ENCODE measurements at regions not wholly inside any gene's neighbourhood (a gene's known extent, or its start where the extent isn't known, plus 50 kb on each side); places are given as distances from the start of the nearest gene placed in this dataset.

DNA sequence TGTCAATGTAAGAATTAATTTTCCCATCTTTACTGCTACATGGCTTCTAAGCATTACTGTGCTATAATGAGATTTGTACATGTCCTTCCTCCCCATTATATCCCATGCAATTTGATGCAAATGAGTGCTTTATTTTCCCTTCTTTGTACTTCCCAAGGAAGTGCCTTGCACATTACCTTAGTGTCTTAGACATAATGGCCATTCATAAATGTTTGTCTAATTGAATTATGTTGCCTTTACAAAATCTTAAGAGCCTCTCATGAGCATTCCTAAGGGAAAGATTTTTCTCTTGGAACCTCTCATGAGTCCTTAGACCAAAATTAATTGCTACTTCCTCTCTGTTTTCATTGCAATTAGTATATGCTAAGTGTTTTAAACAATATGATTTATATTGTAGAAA lies 741.7 kb downstream of the RERGL start:
- TF ChIP-seq, protein P1, sequence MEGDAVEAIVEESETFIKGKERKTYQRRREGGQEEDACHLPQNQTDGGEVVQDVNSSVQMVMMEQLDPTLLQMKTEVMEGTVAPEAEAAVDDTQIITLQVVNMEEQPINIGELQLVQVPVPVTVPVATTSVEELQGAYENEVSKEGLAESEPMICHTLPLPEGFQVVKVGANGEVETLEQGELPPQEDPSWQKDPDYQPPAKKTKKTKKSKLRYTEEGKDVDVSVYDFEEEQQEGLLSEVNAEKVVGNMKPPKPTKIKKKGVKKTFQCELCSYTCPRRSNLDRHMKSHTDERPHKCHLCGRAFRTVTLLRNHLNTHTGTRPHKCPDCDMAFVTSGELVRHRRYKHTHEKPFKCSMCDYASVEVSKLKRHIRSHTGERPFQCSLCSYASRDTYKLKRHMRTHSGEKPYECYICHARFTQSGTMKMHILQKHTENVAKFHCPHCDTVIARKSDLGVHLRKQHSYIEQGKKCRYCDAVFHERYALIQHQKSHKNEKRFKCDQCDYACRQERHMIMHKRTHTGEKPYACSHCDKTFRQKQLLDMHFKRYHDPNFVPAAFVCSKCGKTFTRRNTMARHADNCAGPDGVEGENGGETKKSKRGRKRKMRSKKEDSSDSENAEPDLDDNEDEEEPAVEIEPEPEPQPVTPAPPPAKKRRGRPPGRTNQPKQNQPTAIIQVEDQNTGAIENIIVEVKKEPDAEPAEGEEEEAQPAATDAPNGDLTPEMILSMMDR (IDR thresholded peaks at IDR 0.05), result no peak
- no peaks in the 10 kb centered on the region for H3K27me3 ChIP-seq (ENCODE audit: control insufficient read depth, insufficient read depth, low read length)
- no peaks in the 10 kb centered on the region for H3K36me3 ChIP-seq (ENCODE audit: control insufficient read depth, insufficient read depth, low read length)
- in situ Hi-C loops (cut with HindIII; ENCODE audit: low pct_unique_long_range_greater_than_20kb, low sequenced_read_pairs) (no loop called here), intact Hi-C loops (cut with micrococcal nuclease; ENCODE audit: unreplicated experiment) (no loop called here)
- no peak overlapping the region for H3K27ac ChIP-seq (ENCODE audit: low read length)
- ATAC-seq (no peak), DNase-seq (ENCODE audit: low read depth, low spot score) (no peak)
- no peaks in the 10 kb centered on the region for H3K4me1 ChIP-seq (ENCODE audit: control insufficient read depth, insufficient read depth, low read length)
- no peaks in the 10 kb centered on the region for H3K9me3 ChIP-seq (ENCODE audit: control insufficient read depth, insufficient read depth, low read depth, low read length)
- BruUV-seq (replicated peaks), result no TSS peak
- H3K4me3 ChIP-seq (ENCODE audit: low read depth in 2 of 2, low read length in 2 of 2), result no peak overlapping the region
- POLR2A ChIA-PET, result no interaction called here
- CTCF ChIA-PET, result no interaction called here

- no peaks in the 10 kb centered on the region for H3K36me3 ChIP-seq (ENCODE audit: control insufficient read depth, insufficient read depth, low read length)
- ChIA-PET CTCF (no interaction called here), POLR2A (no interaction called here)
- intact Hi-C loops (cut with micrococcal nuclease; ENCODE audit: unreplicated experiment), result no loop called here
- no peaks in the 10 kb centered on the region for H3K9me3 ChIP-seq (ENCODE audit: control insufficient read depth, insufficient read depth, low read depth, low read length)
- no peaks in the 10 kb centered on the region for H3K4me1 ChIP-seq (ENCODE audit: control insufficient read depth, insufficient read depth, low read length)
- no peak overlapping the region for H3K4me3 ChIP-seq (ENCODE audit: low read depth in 2 of 2, low read length in 2 of 2)
- no peaks in the 10 kb centered on the region for H3K27me3 ChIP-seq (ENCODE audit: control insufficient read depth, insufficient read depth, low read length)
- BruUV-seq (replicated peaks), result no TSS peak
- in situ Hi-C loops (cut with HindIII; ENCODE audit: low pct_unique_long_range_greater_than_20kb, low sequenced_read_pairs), result no loop called here
- TF ChIP-seq, protein P2, sequence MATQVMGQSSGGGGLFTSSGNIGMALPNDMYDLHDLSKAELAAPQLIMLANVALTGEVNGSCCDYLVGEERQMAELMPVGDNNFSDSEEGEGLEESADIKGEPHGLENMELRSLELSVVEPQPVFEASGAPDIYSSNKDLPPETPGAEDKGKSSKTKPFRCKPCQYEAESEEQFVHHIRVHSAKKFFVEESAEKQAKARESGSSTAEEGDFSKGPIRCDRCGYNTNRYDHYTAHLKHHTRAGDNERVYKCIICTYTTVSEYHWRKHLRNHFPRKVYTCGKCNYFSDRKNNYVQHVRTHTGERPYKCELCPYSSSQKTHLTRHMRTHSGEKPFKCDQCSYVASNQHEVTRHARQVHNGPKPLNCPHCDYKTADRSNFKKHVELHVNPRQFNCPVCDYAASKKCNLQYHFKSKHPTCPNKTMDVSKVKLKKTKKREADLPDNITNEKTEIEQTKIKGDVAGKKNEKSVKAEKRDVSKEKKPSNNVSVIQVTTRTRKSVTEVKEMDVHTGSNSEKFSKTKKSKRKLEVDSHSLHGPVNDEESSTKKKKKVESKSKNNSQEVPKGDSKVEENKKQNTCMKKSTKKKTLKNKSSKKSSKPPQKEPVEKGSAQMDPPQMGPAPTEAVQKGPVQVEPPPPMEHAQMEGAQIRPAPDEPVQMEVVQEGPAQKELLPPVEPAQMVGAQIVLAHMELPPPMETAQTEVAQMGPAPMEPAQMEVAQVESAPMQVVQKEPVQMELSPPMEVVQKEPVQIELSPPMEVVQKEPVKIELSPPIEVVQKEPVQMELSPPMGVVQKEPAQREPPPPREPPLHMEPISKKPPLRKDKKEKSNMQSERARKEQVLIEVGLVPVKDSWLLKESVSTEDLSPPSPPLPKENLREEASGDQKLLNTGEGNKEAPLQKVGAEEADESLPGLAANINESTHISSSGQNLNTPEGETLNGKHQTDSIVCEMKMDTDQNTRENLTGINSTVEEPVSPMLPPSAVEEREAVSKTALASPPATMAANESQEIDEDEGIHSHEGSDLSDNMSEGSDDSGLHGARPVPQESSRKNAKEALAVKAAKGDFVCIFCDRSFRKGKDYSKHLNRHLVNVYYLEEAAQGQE (IDR thresholded peaks at IDR 0.05; ENCODE audit: insufficient read depth in 1 of 2, low read depth in 2 of 2, low read length in 1 of 2), result no peak
- TF ChIP-seq, protein P1 (IDR thresholded peaks at IDR 0.05), result no peak
- TF ChIP-seq POLR2AphosphoS5 (IDR thresholded peaks at IDR 0.05; ENCODE audit: low read depth, low read length) (no peak), SIN3A (IDR thresholded peaks at IDR 0.05; ENCODE audit: borderline replicate concordance, insufficient read depth, low read depth, low read length) (no peak), TCF7L2 (IDR thresholded peaks at IDR 0.05; ENCODE audit: low read depth, low read length) (no peak)
- no peak for DNase-seq (ENCODE audit: low read depth, low spot score)
- H3K27ac ChIP-seq (ENCODE audit: low read length), result no peak overlapping the region
- ATAC-seq, result no peak
Observed at GRCh38 chr12:17344649-17345048, 738.7 kb upstream of the LMO3 start.

Measured in Panc1 (cell line).